Heart right ventricle (tissue), 16 donors: ENCODE measurements at regions not wholly inside any gene's neighbourhood (a gene's known extent, or its start where the extent isn't known, plus 50 kb on each side); places are given as distances from the start of the nearest gene placed in this dataset.
"Not testable (repeated sequence)": the region's sequence is repeated elsewhere in the genome, so short reads cannot be mapped to it uniquely, and the experiment has no call there.

ENCODE experiments used
- ATAC-seq, 8 donors: fragments of 200-7000 bp; cut with Tn5 transposase; one replicate each; pipeline ENCODE4 v1.9.1; 2020; ENCODE audit warnings: mild to moderate bottlenecking in 8 of 8, moderate library complexity in 8 of 8, moderate number of reproducible peaks in 1 of 8
- DNase-seq, 2 donors: peaks; one replicate each; pipeline ENCODE4 v3.0.0-alpha.2; 2020
- H3K27ac ChIP-seq, 10 donors: fragments of 200-600 bp; sonication (generic) in 2 of 10; one replicate each; pipeline versions ENCODE4 v1.5.0 to v1.8.0; 2020 to 2022; ENCODE audit warnings: mild to moderate bottlenecking in 3 of 10
- H3K27me3 ChIP-seq, 7 donors: fragments of 200-600 bp; one replicate each; pipeline ENCODE4 v1.8.0; 2021 to 2022; ENCODE audit warnings: mild to moderate bottlenecking in 2 of 7
- H3K36me3 ChIP-seq, 9 donors: fragments of 200-600 bp; sonication (generic) in 1 of 9; one replicate each; pipeline versions ENCODE4 v1.5.0 to v1.8.0; 2020 to 2022; ENCODE audit warnings: mild to moderate bottlenecking in 2 of 9
- H3K4me1 ChIP-seq, 9 donors: fragments of 200-600 bp; sonication (generic) in 1 of 9; one replicate each; pipeline versions ENCODE4 v1.5.0 to v1.8.0; 2020 to 2022; ENCODE audit warnings: mild to moderate bottlenecking in 4 of 9
- H3K4me3 ChIP-seq, 10 donors: fragments of 200-600 bp; sonication (generic) in 2 of 10; one replicate each; pipeline versions ENCODE4 v1.5.0 to v1.8.0; 2020 to 2022; ENCODE audit warnings: mild to moderate bottlenecking in 7 of 10, moderate library complexity in 2 of 10
- H3K9me3 ChIP-seq, 11 donors: fragments of 200-600 bp in 10 of 11; sonication (generic) in 2 of 11; one replicate each; pipeline versions ENCODE4 v1.5.0 to v1.8.0; 2013 to 2022; ENCODE audit warnings: mild to moderate bottlenecking in 2 of 11, control low read depth in 1 of 11, moderate library complexity in 1 of 11
- CTCF ChIP-seq, 9 donors: fragments of 200-600 bp; sonication (generic) in 2 of 9; IDR thresholded peaks; one replicate each; pipeline versions ENCODE4 v1.5.0 to v1.8.0; 2021 to 2022; ENCODE audit warnings: antibody characterized with exemption in 9 of 9, mild to moderate bottlenecking in 5 of 9, moderate library complexity in 1 of 9
- WGBS, 2 donors: extraction: QIAGEN DNeasy Blood & Tissue Kit; methylation state at CpG; one replicate each; pipeline ENCODE4 v1.1.7; 2013; ENCODE audit warnings: inconsistent platforms in 1 of 2; 5-methylcytosine and 5-hydroxymethylcytosine counted together
- intact Hi-C, 10 donors: fragments of 100-400 bp; cut with DNase I; formaldehyde crosslinking; loops; one replicate each; pipeline versions ENCODE4 v1.11.1 to v1.14.2; 2022
- donor health status: Arrhythmogenic right ventricular cardiomyopathy.
- donor health status: ischemic (EF 13 %, LVEDD 7.1; RV severe dilation, severe dysfunction).
- donor health status: healthy with polysubstance abuse.
- donor health status: DM: no; HTN: yes; CAD: no.
- donor health status: DM: no; HTN: no; CAD: no.
- donor health status: ischemic (EF 25% LVEDD 6.9; RV normal size, moderate dysfunction).
- donor health status: ischemic (EF 25% LVEDD 5.7; RV mildly dilated, moderate dysfunction).
- donor health status: healthy.
- donor health status: DM: yes; HTN: yes; CAD: no.
- donor health status: Ischemic cardiomyopathy.
- donor health status: ischemic (EF 35%, LVEDD 5.7; RV mildly dilated, moderate dysfunction).
- donor health status: nonischemic (EF 11% LVEDD 7.7; RV severe dilation, severe dysfunction).
- donor health status: DM: yes; HTN: yes; CAD: no.
- donor health status: PGD.
- donor health status: ischemic (EF 29% LVEDD 5.4; RV normal size, mild dysfunction).
- donor health status: nonischemic (EF 23%, LVEDD 6.1; RV moderate dilation, normal function).

GRCh38 chr22:22366537-22366936, 122.0 kb downstream of the VPREB1 start:
- Histone ChIP-seq H3K4me3 (no peak overlapping the region), H3K36me3 (no peaks in the 10 kb centered on the region), H3K4me1 (peaks cover 0 to 23% (median 9%) of the 10 kb centered on the region in 9 donors), H3K27ac (no peak overlapping the region), H3K27me3 (peaks cover 0 to 38% (median 12%) of the 10 kb centered on the region in 7 donors), H3K9me3 (no peaks in the 10 kb centered on the region)
- DNase-seq (no peak), ATAC-seq (no peak)
- no peak for TF ChIP-seq CTCF (IDR thresholded peaks at IDR 0.05)
- intact Hi-C loops = no loop called here
- WGBS, 2 donors = 26 to 35% methylated on average over 3 of the region's 3 CpGs

- no peaks in the 10 kb centered on the region for H3K9me3 ChIP-seq
- intact Hi-C loops = no loop called here
- no peak overlapping the region for H3K4me3 ChIP-seq
- WGBS, 2 donors = 63 to 71% methylated on average over 2 of the region's 2 CpGs
- no peak for TF ChIP-seq CTCF (IDR thresholded peaks at IDR 0.05)
- H3K4me1 ChIP-seq = peaks cover 0 to 34% (median 12%) of the 10 kb centered on the region in 9 donors
- ATAC-seq = no peak
- no peak for DNase-seq
- H3K36me3 ChIP-seq = no peaks in the 10 kb centered on the region
- H3K27me3 ChIP-seq = peaks cover 0 to 25% (median 10%) of the 10 kb centered on the region in 7 donors
- peak overlapping the region in 1 of 10 donors; percentile 31 for H3K27ac ChIP-seq
Observed at GRCh38 chr22:22368516-22368915, 123.9 kb downstream of the VPREB1 start.

- H3K4me1 ChIP-seq = peaks cover 0 to 34% (median 12%) of the 10 kb centered on the region in 9 donors
- peak in 3 of 9 donors; percentile 8 to 27 (median 22) for TF ChIP-seq CTCF (IDR thresholded peaks at IDR 0.05)
- intact Hi-C loops, H3K36me3 ChIP-seq, H3K4me3 ChIP-seq, H3K9me3 ChIP-seq: not testable (repeated sequence)
- peaks cover 0 to 18% (median under 1%) of the 10 kb centered on the region in 7 donors for H3K27me3 ChIP-seq
- peak in 1 of 2 donors; percentile 29 for DNase-seq
- WGBS, 2 donors = 9 to 15% methylated on average over 2 of the region's 2 CpGs
- peak; percentile 50 to 87 (median 79) for ATAC-seq
- peak overlapping the region in 2 of 10 donors; percentile 31 to 39 for H3K27ac ChIP-seq
Observed at GRCh38 chr22:22369219-22369963, 124.8 kb downstream of the VPREB1 start.

GRCh38 chr22:22369964-22370270, 125.3 kb downstream of the VPREB1 start:
- peak overlapping the region in 2 of 10 donors; percentile 31 to 39 for H3K27ac ChIP-seq
- no peak overlapping the region for H3K4me3 ChIP-seq
- no peak for DNase-seq
- no peak for TF ChIP-seq CTCF (IDR thresholded peaks at IDR 0.05)
- H3K36me3 ChIP-seq = no peaks in the 10 kb centered on the region
- H3K27me3 ChIP-seq = peaks cover 0 to 13% (median 0%) of the 10 kb centered on the region in 7 donors
- peak in 6 of 8 donors; percentile 20 to 70 (median 38) for ATAC-seq
- WGBS, 2 donors = 59 to 69% methylated on average over 4 of the region's 4 CpGs
- peaks cover 0 to 34% (median 12%) of the 10 kb centered on the region in 9 donors for H3K4me1 ChIP-seq
- intact Hi-C loops = no loop called here
- H3K9me3 ChIP-seq = no peaks in the 10 kb centered on the region
